Erythroblast (primary cell): ENCODE measurements at regions not wholly inside any gene's neighbourhood (a gene's known extent, or its start where the extent isn't known, plus 50 kb on each side); places are given as distances from the start of the nearest gene placed in this dataset.
A peak's percentile ranks its signal among the peaks of the same experiment; 100 is the strongest.

Experiments
- DNase-seq, 2 experiments: peaks; one replicate each; lab custom pipeline; 2025; lab: John Stamatoyannopoulos, UW
- GATA1 ChIP-seq: IDR thresholded peaks from 2 replicates; pipeline ENCODE4 v1.6.1; 2011; ENCODE audit warnings: low read depth, mild to moderate bottlenecking, control low read depth, low read length, moderate library complexity
- POLR2A ChIP-seq: IDR thresholded peaks from 2 replicates; pipeline ENCODE4 v1.6.1; 2011; ENCODE audit warnings: mild to moderate bottlenecking, low read length

DNA sequence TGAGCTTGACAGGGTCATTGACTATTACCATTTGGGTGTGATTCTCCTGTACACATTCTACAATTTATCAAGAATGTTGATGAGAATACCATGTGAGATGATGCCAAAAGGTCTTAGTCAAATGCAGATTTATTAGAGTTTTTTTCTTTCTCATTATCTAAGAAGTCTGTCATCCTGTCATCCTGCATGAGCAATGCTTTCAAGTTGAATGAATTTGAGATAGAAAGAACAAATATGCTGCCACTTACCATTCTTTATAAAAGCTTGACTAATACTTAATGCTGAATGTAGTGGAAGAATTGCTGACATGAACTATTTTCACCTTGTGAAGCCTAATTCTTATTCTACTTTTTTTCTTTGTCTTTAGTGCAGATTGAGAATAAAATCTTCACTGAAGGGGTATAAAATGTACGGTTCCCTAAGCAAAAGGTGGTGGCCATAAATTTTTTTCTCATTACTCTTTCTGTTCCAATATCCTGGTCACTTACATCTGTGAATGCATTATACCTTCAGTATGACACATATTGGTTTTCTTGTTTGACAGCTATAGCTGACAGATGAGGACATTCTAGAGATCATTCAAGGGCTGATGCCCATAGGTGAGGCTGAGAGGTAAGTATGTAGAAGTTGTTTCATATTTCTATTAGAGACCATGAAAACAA is 1434.7 kb downstream of the SLITRK1 start:
- DNase-seq: no peak
- TF ChIP-seq POLR2A: no peak
- TF ChIP-seq GATA1: no peak

DNA sequence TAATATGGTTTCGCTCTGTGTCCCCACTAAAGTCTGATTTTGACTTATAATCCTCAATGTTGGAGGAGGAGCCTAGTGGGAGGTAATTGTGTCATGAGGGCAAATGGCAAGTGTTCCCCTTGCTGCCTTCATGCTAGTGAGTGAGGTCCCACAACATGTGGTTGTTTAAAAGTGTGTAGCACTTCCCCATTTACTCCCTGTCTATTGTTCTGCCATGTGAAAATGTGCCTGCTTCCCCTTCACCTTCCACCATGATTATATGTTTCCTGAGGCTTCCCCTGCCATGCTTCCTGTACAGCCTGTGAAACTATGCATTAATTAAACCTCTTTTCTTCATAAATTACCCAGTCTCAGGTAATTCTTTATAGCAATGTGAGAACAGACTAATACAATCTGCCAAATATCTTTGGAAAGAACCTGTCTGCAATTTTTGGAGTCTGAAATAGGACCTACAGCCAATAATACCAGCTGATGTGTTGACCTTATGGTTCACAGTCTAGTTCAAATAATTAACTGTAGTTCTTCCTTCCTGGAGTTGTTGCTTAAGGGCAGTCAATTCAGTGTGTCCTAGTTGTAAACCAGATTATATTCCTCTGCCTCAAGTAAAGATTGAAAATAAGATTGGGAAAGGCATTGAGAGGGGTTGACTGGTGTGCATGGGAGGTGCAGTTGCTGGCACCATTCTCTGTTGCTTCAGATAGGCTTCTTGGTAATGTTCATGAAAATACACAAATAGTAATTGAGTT is 1442.9 kb downstream of the SLITRK1 start:
- DNase-seq: no peak
- TF ChIP-seq GATA1 (no peak), POLR2A (no peak)

DNA sequence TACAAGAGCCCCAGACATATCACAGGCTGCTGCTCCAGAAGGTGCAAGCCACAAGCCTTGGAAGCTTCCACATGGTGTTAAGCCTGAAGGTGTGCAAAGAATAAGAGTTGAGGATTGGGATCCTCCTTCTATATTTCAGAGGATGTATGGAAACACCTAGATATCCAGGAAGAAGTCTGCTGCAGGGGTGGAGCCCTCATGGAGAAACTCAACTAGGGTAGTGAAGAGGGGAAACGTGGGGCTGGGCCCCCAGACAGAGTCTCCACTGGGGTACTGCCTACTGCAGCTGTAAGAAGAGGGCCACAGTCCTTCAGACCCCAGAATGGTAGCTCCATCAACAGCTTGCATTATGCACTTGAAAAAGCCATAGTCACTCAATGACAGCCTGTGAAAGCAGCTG is 1444.0 kb downstream of the SLITRK1 start:
- no peak for TF ChIP-seq GATA1
- TF ChIP-seq POLR2A: no peak
- no peak for DNase-seq

DNA sequence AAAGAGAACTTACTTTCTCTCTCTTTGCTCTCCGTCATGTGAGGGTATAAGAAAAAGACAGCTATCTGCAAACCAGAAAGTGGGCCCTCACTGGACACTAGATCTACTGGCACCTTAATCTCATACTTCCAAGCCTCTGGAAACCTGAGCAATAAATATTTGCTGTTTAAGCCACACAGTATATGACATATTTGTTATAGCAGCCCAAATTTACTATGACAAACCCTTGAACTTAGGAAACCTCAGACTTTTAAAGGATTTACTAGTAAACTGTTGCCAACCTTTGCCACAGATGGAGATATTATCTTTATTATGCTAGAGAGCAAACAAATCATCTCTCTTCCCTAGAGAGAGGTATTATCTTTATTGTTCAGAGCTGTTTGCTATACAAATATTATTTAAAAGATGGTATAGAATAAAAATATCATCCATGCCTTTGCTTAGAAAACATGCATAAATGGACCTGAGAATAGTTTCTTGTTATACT is 1446.1 kb downstream of the SLITRK1 start:
- DNase-seq: no peak
- TF ChIP-seq GATA1: no peak
- TF ChIP-seq POLR2A: no peak

DNA sequence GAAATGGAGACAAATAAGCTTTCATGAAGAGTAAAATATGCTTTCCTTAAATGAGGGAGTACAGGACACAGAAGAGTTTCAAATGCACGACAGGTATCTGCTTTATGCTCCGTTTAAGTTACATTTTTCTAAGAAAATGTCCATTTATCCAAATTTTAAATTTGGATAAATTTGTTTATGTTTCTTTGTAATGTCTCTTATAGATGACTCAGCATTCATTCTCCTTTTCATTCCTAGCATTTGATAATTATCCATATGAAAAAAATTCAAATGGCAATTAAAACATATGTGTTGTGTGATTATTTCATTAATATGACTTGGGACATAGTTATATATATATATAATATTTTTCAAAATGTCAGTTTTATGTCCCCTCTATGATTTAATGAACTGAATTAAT is 1449.3 kb downstream of the SLITRK1 start:
- TF ChIP-seq POLR2A (no peak), GATA1 (no peak)
- no peak for DNase-seq

DNA sequence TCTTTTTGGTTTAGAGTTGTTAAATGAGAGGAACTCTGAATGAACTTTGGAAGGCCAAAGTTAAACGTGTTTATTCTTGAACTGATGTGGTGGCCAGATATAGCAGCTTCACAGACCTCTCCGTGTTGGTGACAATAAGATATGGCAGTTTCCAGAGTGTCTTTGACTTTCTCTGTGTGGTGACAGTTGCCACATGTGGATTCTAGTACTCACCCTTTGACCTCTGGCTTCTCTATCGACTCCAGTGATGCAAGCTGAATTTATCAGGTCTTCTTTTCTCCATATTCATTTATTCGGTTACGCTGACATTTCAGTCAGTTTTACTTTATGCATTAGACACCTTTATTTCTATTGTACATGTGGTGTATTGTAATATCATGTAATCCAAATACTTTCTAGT is 1469.5 kb downstream of the SLITRK1 start:
- peak in 1 of 2 experiments; percentile 1 for DNase-seq
- TF ChIP-seq GATA1 (no peak), POLR2A (no peak)

DNA sequence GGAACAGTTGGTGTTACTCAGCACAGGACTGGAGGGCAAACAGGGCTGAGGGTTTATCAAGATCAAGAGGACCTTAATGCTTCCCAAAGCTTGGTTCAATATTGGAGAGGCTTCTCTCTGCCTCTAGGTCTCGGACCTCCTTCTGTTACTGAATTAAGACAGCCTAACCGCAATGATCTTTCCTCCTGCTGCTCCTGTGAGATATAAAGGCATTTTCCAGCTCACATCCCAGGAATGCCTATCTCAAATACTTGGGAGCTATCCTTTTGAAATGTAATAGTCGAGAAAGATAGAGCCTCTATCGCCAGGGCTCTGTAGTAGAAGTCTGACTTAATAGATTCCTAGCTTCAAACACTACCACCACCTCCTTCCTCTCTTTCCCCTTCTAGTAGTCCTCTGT is 1475.0 kb downstream of the SLITRK1 start:
- no peak for DNase-seq
- TF ChIP-seq GATA1 (no peak), POLR2A (no peak)

DNA sequence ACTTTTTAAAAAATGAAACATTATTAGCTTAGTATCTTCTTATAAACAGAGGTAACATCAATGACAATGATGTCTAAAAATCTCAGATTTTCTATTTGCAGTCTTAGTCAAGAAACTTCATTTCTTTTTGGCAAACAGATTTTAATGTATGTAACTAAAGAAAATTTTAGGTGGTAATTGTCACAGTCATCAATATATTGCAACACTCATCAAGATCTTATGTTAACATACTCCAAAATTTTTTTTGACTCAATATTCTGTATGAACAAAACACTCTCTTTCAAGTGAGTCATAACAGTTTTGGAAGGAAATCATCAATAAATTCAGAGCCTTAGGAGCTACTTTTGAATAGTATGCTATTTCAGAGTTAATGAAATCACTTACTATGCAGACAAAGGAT is 1507.6 kb downstream of the SLITRK1 start:
- TF ChIP-seq POLR2A: no peak
- TF ChIP-seq GATA1: no peak
- no peak for DNase-seq

DNA sequence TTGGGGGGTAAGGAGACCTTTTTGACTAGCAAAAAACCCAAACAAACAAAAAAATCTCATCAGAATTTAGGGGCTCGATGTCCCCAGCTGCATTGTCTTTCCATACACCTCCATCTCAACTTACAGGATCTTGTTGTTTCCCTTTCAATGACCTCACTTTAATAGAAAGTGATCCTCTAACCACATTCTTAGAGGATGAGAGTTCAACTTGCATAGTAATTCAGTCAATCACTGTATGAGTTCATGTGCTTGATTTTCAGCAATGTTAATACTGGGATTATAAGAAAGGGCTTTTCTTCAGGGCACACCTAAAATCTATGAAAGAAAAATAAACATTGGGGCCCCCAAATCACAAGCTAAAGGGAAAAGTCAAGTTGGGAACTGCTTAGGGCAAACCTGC is 1512.0 kb downstream of the SLITRK1 start:
- no peak for TF ChIP-seq POLR2A
- TF ChIP-seq GATA1: no peak

DNA sequence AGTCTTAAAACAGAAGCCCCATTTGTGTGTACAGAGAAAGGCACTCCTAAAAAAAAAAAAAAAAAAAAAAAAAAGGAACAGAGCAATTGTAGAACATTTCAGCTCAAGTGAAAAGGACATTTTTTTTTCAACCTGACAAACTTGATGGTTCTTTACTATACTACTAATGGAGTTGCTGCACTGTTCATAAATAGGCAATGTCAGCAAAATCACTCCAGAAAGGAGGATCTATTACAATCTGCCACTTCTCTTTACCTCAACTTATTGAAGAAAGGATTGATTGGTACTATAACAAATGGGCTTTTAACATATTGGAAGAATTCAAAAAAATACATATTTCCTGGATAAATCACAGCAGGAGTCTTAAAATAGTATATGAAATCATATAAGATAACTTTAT is 1517.7 kb downstream of the SLITRK1 start:
- TF ChIP-seq POLR2A: no peak
- no peak for TF ChIP-seq GATA1
- no peak for DNase-seq

More for the DNA sequence above, 1512.0 kb downstream of the SLITRK1 start:
- no peak for DNase-seq

DNA sequence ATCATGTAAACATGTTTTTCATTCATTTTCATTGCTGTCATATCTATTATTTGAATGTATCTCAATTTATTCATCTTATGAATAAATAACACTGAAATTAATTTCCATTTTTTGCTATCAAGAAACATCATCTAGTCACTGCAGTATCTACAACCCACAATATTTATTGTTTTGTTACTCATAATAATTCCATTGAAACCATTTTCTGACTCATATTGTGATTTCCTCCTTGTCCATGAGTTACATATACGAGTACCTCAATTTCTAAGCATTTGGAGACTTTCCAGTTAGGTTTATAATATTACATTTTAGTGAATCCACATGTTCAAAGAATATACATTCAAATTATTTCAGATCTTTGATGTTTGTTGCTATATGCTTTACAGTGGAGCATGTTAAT is 1524.0 kb downstream of the SLITRK1 start:
- no peak for DNase-seq
- TF ChIP-seq POLR2A: no peak
- TF ChIP-seq GATA1: no peak

DNA sequence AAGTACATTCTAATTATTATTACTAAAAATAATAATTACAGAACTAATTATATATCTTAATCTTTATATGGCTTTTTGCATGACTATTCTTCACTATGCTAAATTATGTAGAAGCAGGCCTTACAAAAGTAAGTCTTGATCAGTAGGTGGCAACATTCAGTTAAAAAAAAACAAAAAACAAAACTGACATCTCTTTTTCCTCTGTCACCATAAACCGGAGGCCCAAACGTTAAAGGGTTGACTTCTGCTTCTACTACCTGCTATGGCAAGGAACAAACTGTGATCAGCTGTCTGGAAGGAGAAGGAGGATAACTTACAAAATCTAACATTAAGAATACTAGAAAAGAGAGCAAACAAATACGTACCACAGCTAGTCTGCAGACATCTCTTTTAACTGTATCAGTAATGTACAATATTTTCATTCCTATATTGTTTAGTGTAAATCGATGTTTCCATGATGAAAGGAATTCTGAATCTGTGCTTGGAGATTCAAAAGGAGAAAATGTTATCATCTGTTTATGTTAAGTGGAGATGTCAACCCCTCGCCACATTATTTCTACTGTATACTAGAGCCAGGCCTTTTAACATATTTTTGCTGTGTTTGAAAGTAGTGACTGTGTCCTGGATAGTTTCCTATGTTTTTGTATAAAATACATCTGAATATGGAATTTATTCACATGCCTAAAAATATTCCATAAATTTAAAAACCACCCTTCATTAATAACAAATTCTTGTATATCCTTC is 1525.4 kb downstream of the SLITRK1 start:
- DNase-seq: peak in 1 of 2 experiments; percentile 0

DNA sequence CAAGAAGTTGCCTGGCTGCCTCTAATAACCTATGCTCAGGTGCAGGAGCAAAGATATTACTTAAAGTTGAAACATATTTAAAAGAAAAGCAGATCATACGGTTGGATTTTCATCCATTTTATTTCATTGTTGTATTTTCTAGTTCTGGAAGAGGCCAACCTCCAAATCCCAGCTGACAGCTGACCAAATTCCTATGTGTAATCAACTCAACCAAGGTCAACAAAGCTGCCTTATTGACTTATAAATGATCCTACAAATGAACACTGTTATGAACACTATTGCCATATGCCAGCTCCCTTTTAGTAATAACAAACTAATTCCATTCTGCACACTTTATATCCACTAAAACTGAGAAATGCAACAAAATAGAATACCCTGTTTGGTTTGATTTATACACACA is 1537.4 kb downstream of the SLITRK1 start:
- DNase-seq: no peak
- no peak for TF ChIP-seq POLR2A
- no peak for TF ChIP-seq GATA1

More for the DNA sequence above, 1525.4 kb downstream of the SLITRK1 start:
- TF ChIP-seq POLR2A (no peak), GATA1 (no peak)

DNA sequence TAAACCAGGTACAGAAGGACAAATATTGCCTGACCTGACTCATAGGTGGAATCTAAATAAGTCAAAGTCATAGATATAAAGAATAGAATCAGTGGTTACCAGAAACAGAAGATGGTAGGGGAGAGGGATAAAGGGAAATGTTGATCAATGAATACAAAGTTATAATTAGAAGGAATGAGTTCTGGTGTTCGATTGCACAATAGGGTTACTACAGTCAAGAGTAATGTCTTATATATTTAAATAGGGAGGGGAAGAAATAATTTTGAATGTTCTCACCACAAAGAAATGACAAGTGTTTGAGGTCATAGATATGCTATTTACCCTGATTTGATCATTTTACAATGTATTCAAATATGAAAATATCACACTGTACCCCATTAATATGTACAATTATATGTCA is 1541.2 kb downstream of the SLITRK1 start:
- TF ChIP-seq GATA1: no peak
- no peak for DNase-seq
